Neural cell (in vitro differentiated cells): ENCODE measurements at regions not wholly inside any gene's neighbourhood (a gene's known extent, or its start where the extent isn't known, plus 50 kb on each side); places are given as distances from the start of the nearest gene placed in this dataset.

Experiments used
- CTCF ChIP-seq: fragments of 450-650 bp; IDR thresholded peaks from 2 replicates; pipeline ENCODE4 v1.5.1; 2014; ENCODE audit warnings: antibody characterized with exemption, mild to moderate bottlenecking, moderate library complexity; ENCODE audit not compliant: poor library complexity, severe bottlenecking
- EZH2 ChIP-seq: fragments of 200-600, 300-800 bp; shearing (Covaris generic), sonication (generic); IDR thresholded peaks from 2 replicates; pipeline ENCODE4 v1.6.1; 2014; ENCODE audit warnings: antibody characterized with exemption, low read length, borderline replicate concordance, mild to moderate bottlenecking; ENCODE audit not compliant: insufficient read depth, poor library complexity, severe bottlenecking
- REST ChIP-seq: IDR thresholded peaks from 2 replicates; pipeline ENCODE4 v1.6.1; 2012; ENCODE audit warnings: borderline replicate concordance
- SMC3 ChIP-seq: fragments of 450-650 bp; conservative IDR thresholded peaks from 2 replicates; pipeline ENCODE4 v1.6.1; 2014; ENCODE audit warnings: antibody characterized with exemption, mild to moderate bottlenecking, moderate library complexity; ENCODE audit not compliant: poor library complexity

DNA sequence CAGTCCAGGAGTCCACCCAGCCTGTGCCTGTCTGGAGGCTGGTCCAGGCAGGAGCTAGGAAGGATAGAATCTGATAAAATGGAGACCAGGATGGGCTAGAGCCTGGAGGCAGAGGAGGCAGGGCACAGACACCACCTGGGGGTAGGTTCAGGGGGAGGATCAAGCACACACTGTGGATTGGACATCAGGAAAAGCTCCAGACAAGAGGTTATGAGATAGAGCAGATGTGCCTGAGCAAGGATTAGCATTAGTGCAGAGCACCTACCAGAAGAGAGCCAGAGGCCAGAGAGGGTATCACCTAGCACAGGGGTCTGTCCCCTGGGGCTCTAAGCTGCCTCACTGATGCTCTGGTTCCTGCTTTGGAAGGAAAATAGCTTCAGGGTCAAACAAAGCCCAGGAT, 216.7 kb upstream of the ZC3H12A start:
- TF ChIP-seq EZH2 (no peak), REST (no peak), CTCF (no peak), SMC3 (no peak)
